ENCODE measurements at regions not wholly inside any gene's neighbourhood (a gene's known extent, or its start where the extent isn't known, plus 50 kb on each side); places are given as distances from the start of the nearest gene placed in this dataset.

- H3K4me2 ChIP-seq, result no peak overlapping the region
- H2AFZ ChIP-seq (ENCODE audit: low read depth), result no peak overlapping the region
- H3K27ac ChIP-seq, result no peak overlapping the region
- no peaks in the 10 kb centered on the region for H3K4me1 ChIP-seq (ENCODE audit: low read depth, poor library complexity, severe bottlenecking)
- no peak for TF ChIP-seq CTCF (conservative IDR thresholded peaks at IDR 0.05; ENCODE audit: low read depth, low read length)
- H3K27me3 ChIP-seq (ENCODE audit: insufficient read depth, low read depth), result no peaks in the 10 kb centered on the region
- H3K36me3 ChIP-seq (ENCODE audit: insufficient read depth), result no peaks in the 10 kb centered on the region
- no peak overlapping the region for H3K4me3 ChIP-seq (IDR thresholded peaks at IDR 0.05; ENCODE audit: insufficient read depth, low read depth, low read length)
- no peaks in the 10 kb centered on the region for H4K20me1 ChIP-seq (ENCODE audit: insufficient read depth)
- H3K9ac ChIP-seq, result no peak overlapping the region
- no peaks in the 10 kb centered on the region for H3K79me2 ChIP-seq (ENCODE audit: insufficient read depth, low read depth)
Observed at GRCh38 chr5:64015824-64016223, 53.6 kb upstream of the HTR1A start.

Data from KMS-11 (cell line).